ENCODE measurements at regions not wholly inside any gene's neighbourhood (a gene's known extent, or its start where the extent isn't known, plus 50 kb on each side); places are given as distances from the start of the nearest gene placed in this dataset.
"Not testable (repeated sequence)": the region's sequence is repeated elsewhere in the genome, so short reads cannot be mapped to it uniquely, and the experiment has no call there.

DNA sequence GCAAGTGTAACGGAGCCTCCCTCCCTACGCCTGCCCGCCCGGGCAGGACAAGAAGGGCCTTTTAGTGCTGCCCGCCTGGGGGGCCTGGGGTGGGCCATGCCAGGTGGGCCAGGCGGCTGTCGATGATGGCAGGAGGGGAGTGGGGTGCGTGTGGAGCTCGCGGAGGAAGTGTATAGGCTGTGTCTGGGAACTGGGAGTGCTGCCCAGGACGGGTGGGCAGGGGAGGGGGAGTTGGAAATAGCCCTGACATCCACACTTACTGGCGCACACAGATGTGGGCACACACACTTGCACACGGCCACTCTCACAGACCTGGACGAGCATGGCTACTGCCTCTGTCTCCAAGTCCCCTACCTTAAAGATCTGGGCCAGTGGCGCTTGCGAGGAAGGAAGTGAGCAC lies 196.0 kb downstream of the TBC1D2B start:
- DNase-seq: not testable (repeated sequence)

DNA sequence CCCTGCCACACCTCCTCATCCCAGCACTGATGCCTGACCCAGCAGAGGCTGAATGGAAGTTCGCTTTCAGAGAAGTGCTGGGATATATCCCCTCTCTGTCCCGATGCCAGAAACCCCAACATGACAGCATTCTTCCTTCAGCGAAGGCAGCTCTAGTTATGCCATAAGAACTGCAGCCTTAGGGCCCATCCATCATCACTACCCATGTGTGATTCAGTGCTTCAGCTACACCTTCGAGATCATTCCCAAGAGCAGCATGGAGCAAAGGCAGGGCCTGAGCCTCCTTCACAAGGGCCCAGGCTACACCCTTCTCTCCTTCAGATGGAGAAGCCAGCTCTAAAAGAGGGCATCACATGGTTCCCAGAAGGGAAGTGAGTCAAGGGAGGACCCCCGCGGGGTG lies 198.0 kb downstream of the TBC1D2B start:
- not testable (repeated sequence) for DNase-seq

DNA sequence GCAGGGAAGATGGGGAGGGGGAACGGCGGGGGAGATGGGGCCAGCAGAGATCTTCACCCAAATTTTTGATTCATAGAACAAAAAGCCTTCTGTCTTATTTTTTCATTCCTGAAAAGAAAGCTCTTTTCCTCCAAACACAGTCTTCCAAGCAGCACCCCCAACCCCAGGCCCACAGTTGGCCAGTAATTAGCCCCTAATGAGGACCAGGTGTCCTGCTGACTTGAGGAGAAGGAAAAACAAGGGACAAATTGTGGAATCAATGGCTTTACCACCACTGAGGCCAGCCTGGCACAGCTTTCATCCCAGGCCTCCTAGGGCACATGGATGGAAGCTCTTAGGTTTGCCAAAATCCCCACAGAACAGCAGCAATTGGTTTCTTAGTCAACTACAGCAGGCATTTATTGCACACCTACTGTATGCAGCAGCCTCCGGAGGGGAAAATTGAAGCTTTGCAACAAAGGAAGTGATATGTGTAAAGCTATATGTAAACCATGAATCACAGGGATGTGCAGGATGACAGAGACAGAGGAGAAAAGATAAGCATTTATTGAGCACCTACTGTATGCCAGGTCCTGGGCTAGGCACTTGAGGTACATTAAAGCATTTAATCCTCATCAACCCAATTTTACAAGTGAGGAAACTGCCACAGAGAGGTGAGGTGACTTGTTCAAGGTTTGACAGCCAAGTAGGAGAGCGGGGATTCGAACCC lies 199.5 kb downstream of the TBC1D2B start:
- DNase-seq: no peak

DNA sequence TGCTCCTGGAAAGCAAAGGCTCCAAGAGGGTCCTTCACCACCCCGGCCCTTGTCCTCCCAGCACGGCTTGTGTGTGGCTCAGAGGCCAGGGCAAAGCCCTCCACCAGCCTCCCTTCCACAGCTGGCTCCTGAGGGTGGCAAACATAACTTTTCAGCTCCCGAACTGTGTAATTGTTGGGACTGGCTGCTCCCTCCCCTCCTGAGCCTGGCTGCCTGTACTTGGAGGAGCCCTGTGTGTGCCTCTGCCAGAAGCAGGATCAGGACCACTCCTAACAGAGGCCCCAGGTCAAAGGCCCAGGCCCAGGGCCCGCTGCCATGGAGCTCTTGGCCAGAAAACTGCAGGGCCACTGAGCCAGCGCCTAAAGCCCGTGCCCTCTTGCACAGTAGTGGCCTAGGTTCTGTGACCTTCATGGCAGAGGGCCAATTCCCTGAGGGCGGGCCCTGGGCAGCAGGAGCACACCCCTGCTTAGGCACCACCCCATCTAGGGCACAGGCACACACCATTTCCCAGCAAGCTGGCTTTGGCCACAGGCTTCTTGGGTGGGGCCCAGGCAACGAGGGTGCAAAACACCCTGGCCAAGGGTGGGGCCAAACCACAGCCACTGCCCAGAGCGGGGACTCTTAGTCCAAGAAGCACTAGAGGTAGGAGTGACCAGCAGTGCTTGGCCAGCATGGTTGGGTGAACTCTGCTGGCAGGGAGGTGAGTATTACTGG lies 201.2 kb downstream of the TBC1D2B start:
- DNase-seq: not testable (repeated sequence)

DNA sequence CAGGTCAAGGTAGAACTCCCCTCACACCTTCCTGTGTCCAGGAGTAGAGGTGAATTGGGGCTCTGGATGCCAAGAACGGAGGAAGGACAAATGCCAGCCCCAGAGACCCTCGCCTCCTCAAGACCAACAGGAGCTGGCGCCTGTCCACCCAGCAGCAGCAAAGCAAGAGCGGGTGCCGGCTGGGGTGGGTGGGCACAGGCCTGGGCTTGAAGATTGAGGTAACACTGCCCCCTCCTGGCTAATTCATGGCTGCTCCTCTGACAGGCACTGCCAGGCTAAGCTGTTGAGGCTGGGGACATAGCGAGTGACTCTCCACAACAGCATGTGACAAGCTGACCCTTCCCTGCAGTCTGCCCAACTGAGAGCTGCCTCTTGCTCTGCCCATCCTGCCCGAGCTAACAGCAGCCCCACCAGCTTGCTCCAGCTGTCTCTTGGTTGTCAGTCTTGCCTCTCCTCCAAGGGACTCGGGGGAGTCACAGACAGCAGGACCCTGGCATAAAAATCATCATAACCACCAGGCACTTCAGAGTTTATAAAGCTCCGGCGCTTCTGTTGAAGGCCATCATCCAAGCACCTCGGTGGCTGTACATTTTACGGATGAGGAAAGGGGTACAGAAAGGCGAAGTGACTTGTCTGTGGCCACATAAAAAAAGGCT lies 202.3 kb downstream of the TBC1D2B start:
- not testable (repeated sequence) for DNase-seq

DNA sequence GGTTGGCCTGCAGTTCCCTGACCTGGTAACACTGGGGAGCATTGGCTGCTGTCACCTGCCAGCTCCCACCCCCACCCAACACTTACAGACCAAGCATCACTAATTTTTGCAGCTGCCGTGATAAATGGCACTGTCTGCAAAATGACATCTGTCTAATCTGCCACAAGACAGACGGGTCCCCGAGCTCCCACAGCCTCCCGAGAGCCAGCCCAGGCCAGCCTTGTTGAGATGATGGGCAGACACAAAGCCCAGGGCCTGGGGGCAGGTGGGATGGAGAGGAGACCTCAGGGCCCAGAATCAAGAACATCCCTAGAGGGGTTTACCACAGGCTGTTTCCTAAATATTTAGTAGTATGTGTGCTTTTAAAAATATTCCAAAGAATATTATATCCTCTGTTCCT lies 203.4 kb downstream of the TBC1D2B start:
- DNase-seq: no peak

DNA sequence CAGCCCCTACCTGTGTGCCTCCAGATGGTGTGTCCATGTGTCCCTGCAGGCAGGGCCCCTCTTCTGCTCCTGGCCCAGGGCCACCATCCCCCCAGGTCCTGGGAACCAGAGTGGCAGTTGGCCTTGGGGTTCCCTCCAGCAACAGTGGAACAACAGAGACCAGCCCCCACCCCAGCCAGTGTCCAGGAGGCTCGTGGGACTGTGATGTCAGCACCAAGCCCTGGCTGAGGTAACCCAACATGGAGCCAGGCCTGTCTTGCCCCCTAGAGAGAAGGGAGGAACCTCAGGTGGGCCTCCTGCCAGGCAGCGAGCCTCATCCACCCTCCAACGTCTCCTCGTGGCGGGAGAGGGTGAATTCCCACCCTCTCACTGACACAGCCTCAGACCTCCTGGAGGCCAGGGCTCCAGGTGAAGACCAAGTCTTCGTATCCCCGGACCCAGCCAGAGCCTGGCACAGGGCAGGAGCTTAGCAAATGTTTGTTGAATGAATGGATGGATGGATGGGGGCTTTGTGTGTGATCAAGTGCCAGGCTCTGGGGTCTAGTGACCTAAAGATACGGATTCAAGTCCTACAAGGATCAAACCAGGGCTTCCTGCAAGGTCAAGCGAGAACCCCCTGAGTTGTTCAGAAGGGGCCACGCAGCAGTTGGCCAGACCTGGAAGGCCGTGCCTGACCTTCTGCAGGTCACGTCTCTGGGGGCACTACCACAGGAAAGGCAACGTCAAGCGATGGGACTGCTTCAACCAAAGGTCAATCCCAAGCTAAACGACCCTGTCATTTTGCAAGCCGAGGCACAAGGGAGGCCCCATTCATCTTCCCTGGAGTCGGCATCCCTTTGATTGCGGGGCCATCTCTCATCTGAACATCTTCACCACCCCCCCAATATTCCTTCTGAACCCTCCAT lies 204.7 kb downstream of the TBC1D2B start:
- DNase-seq: not testable (repeated sequence)

DNA sequence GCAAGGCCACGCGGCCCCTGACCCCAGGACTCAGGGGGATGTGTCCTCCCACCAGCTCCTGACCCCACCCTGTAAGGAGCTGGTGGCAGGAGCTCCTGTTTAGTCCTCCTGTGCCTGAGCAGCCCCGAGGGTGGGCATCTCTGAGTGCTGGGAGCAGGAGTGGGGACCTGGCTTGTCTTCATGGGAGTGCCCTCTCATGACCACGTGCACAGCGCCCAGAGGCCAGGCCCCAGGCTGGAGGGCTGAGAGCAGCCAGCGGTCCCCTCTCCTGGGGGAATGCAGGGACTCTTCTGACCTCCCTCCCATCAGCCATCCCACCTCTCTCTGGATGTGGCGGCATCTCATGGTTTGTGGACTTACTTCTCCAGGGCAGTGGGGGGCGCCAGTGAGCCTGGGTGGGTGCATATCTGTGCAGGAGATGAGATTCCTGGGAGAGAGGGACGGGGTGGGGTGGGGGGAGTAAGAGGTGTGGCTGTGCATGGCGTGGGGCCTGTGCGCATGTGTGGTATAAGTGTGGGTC lies 205.6 kb downstream of the TBC1D2B start:
- DNase-seq: no peak

DNA sequence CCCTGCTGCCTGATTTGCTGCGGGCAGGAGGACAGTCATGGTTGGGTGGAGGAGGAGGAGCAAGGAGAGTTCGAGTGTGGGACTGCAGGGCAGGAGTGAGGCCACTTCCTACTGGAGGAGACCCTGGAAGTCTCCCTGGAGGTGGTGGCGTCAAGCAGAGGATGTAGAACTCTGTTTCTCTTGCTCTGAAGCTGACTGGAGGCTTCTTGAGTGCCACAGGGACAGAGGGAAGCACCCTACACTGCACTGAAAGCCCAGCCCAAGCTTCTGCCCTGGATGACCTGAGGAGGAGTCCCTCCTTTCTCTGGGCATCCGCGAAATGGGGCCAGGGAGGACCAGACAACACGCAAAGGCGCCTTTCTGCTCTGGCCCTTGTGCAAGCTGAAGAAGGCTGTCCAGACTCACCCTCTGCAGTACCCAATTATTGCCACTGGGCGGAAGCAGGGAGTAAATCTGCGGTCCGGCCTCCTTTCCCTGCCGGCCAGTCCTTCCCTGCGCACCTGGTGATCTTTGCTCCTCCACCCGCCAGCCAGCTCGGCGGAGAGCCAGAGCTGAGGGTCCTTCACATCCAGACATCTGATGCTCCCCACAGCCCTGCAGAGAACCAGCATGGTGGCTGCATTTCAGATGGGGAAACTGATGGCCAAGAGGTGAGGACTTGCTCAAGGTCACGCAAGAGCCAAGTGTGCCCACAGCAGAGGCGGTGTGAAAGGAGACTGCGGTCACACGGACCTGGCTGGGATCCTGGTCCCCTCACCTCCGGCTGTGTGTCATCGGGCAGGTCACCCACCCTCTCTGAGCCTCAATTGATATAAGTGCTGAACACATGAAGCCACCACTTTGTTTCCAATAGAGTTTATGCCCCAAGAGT lies 207.1 kb downstream of the TBC1D2B start:
- DNase-seq: peak; percentile 46

DNA sequence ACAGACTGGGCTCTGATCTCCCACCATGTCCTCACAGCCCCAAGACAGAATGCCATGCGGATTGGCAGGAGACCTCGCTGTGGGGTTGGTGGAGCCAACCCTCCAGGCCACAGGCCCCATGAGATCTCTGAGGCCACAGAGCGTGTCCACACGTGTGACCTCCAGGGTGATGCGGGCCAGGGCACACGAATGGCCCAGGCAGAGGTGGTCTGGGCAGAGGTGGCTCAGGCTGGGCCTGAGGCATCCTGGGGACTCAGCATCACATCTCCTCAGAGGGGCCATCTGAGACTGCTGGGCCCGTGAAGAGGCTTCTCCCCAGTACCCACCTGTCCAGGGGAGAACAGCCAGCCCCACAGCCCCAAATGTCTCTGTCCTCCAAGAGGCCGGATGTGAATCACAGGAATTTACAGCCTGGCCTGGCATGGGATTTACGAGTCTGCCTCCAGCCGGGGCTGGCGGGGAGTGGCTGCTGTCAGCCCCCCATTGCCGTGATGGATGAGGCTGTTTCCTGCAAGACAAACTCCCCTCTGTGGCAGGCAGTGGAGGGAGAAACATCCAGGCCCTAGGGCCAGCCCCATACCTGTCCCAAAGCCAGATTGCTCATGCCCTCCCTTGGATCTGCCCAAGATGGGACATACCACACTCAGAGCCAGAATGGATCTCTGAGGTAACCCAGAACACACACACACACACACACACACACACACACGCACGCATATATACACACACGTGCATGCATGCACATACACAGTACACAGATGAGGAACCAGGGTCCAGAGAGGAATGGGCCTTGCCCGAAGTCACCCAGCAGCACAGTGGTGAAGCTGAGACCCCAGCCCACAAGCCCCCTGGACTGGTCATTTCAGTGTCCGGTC lies 208.3 kb downstream of the TBC1D2B start:
- no peak for DNase-seq

DNA sequence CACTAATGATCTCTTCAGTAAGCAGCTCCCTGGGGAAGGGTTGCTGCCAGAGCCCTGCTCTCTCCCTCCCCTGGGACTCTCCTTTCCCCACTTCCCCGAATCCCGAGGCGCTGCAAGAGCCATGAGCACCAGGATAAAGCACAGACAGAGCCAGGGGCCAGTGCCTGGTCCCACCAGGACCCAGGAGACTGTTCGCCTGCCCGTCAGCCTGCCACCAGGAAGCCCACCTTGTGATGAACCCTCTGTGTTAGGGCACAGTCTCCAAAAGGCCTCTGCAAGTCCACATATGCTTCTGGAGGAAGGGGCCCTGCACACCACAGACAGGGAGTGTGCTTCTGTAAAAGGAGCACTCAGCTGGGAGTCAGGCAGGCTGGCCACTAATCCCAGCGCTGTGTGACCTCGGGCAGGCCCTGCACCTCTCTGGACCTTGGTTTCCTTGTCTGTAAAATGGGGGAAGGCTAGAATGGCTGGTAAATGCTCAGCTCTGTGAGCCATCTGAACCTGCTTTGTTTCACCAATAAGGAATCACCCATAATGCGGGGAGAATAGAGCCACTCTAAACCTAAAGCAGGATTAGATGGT lies 209.4 kb downstream of the TBC1D2B start:
- DNase-seq: not testable (repeated sequence)

DNA sequence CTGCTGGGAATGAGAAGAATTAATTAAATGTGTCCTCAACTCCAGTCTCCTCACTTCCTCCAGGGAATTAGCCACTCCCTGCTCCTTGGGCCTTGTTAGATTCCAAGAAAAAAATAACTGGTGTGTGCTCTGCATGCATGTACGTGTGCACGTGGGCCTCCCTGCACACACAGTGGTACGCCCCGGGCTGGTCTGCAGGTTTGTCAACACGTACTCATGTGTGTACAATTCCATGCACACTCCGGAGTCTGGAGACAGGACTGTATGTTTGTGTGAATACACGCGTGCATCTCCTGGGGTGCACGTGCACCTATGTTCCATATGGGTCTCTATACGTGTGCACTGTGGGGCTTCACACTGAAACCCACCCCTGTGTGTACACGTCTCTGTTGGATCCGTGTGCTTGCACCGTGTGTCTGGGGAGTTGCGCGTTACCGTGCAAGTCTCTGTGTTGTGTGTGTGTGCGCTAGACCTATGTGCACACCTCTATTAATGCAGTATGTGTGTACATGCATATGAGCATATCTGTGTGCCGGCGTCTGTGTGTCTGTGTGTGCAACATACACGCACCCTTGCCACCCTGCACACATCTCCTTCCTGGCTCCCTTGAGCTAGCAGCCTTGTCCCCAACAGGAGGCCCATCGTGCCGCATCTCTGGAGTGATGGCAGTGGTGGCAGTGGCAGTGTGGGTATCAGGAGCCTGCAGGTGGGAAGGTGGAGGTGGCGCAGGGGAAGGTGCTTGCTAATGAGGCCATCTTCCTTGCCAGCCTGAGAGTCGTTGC lies 210.1 kb downstream of the TBC1D2B start:
- no peak for DNase-seq

DNA sequence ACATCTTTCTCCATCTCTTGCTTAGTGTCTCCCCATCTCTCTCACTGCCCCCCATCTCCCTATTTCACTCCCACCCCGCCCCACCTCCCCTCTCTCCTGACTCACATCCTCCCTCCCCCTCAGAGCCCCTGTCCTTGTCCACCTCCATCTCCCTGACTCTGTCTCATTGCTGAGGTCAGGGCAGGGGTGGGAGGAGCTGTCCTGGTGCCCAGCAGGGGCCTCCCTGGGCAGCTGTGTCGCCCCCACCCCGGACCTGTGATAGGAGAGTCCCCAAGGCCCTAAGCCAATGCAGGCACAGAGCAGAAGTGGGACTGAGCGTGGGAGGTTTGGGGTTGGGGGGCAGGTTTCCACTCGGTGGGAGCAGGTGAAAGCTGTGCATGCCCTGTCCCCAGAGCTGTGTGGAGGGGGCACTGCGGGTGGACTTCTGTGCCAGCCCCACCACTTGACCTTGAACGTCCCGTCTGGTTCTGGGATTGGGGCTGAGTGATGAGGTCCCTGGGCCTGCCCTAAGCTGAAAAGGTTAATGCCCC lies 210.8 kb downstream of the TBC1D2B start:
- no peak for DNase-seq

DNA sequence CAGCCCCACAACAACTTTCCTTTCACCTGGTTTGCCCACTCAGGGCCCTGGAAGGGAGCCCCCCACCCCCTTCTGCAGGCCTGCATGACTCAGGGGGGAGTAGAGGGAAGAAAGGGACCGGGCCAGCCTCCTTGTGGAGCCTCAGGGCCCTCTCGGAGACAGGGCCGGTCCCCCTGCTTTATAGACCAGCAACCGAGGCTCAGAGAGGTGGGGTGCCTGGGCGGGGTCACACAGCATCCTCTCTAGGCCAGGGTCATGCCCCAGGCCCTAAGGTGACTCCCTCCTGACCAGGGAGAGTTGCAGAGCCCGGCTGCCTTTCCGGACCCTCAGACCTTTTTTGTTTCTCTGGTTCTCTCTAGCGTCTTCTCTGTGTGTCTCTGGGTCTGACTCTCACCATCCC lies 211.3 kb downstream of the TBC1D2B start:
- no peak for DNase-seq

DNA sequence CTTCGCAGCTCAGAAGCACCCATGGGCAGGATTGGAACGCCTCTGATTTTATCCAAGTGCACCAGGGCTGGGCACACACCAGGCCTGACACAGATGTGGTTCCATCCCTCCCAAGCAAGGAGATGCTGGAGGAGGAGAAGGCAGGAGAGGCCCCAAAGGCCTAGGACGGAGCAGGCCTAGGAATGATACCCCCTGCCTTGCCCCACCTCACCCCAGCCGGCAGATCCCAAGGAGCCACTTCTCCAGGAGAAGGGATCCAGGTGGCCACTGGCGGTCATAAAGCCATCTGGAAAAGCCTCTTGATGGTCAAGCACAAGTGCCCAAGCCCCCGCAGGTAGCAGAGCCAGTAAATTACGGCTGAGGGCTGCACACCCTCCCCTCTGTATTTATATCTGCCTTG lies 211.8 kb downstream of the TBC1D2B start:
- DNase-seq: no peak

DNA sequence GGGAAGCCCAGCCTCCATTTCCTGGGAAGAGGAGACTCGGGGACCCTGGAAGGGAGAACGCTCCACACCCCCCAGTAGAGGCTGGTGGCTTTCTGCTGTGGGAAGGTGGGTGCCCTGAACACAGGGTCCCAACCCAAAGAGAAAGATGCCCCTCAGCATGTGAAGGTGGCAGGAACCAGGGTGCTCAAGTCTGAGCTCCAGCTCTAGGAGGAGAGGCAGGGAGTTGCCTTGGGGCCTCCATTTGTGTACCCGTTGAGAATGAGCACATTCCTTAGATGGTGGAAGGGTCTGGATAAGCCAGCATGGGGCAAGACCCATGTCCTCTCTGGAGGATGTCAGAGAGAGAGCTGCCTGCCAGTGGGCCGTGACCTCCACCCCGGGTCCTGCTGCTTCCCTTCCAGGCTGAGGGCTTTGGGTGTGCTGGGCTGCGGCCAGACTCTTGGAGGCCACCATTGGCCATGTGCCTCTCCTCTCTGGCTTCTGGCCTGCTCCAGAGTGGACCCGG lies 212.4 kb downstream of the TBC1D2B start:
- DNase-seq: no peak

DNA sequence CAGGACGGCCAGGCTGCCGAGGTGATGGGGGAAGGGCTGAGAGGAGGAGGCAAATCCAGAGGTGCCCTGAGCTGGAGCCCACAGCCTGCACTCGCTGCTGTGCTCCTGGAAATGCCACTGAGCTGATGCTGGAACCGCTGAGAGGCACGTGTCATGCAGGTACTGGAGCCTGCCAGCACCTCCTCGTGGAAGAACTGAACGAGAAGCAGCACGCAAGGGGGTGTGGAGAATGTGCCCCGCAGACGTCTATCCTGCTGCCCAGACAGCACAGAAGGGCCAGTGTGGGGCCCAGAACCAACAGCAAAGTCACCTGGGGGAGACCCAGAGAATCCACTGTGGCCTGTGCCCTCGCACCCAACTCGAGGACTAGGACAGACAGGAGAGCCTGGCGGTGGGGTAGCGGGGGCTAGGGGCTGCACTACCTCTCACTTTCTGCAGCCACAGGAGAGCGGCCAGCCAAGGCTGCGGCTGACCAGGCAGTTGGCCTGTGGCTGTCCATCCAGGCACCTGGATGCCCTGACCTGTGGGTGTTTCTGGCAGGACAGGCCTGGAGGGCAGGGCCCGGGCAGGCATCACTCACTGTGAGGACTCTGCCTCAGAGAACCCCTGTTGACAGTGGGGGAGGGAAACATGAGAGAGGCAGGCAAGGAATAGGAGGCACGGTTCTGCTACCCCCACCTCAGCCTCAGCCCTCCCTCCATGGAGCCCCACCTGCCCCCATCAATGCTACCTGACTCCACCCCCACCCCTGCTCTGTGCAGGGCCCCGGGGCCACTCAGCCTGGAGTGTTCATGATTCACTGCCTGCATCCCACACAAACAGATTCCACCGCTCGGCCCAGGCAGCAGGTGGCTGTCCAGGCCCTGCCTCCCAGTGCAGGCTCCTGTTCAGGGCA lies 213.1 kb downstream of the TBC1D2B start:
- no peak for DNase-seq
